ENCODE measurements at regions not wholly inside any gene's neighbourhood (a gene's known extent, or its start where the extent isn't known, plus 50 kb on each side); places are given as distances from the start of the nearest gene placed in this dataset.

GRCh38 chr2:12935796-12936195 lies 219.1 kb downstream of the TRIB2 start:
- H3K27ac ChIP-seq (ENCODE audit: low read length), result no peak overlapping the region
- intact Hi-C loops (cut with micrococcal nuclease; ENCODE audit: unreplicated experiment), result no loop called here
- CTCF ChIA-PET, result no interaction called here
- no peaks in the 10 kb centered on the region for H3K9me3 ChIP-seq (ENCODE audit: control insufficient read depth, insufficient read depth, low read depth, low read length)
- DNase-seq (ENCODE audit: low read depth, low spot score) (no peak), ATAC-seq (no peak)
- H3K27me3 ChIP-seq (ENCODE audit: control insufficient read depth, insufficient read depth, low read length), result no peaks in the 10 kb centered on the region
- BruUV-seq (replicated peaks), result no TSS peak
- POLR2A ChIA-PET, result no interaction called here
- H3K4me3 ChIP-seq (ENCODE audit: low read depth in 2 of 2, low read length in 2 of 2), result no peak overlapping the region
- TF ChIP-seq CTCF (IDR thresholded peaks at IDR 0.05) (no peak), SIN3A (IDR thresholded peaks at IDR 0.05; ENCODE audit: borderline replicate concordance, insufficient read depth, low read depth, low read length) (no peak), POLR2AphosphoS5 (IDR thresholded peaks at IDR 0.05; ENCODE audit: low read depth, low read length) (no peak), TCF7L2 (IDR thresholded peaks at IDR 0.05; ENCODE audit: low read depth, low read length) (no peak), REST (IDR thresholded peaks at IDR 0.05; ENCODE audit: insufficient read depth in 1 of 2, low read depth in 2 of 2, low read length in 1 of 2) (no peak)
- no peaks in the 10 kb centered on the region for H3K36me3 ChIP-seq (ENCODE audit: control insufficient read depth, insufficient read depth, low read length)
- in situ Hi-C loops (cut with HindIII; ENCODE audit: low pct_unique_long_range_greater_than_20kb, low sequenced_read_pairs), result no loop called here
- H3K4me1 ChIP-seq (ENCODE audit: control insufficient read depth, insufficient read depth, low read length), result no peaks in the 10 kb centered on the region

- Histone ChIP-seq H3K27ac (ENCODE audit: low read length) (no peak overlapping the region), H3K4me1 (ENCODE audit: control insufficient read depth, insufficient read depth, low read length) (no peaks in the 10 kb centered on the region), H3K4me3 (ENCODE audit: low read depth in 2 of 2, low read length in 2 of 2) (no peak overlapping the region), H3K9me3 (ENCODE audit: control insufficient read depth, insufficient read depth, low read depth, low read length) (no peaks in the 10 kb centered on the region), H3K36me3 (ENCODE audit: control insufficient read depth, insufficient read depth, low read length) (no peaks in the 10 kb centered on the region), H3K27me3 (ENCODE audit: control insufficient read depth, insufficient read depth, low read length) (no peaks in the 10 kb centered on the region)
- in situ Hi-C loops (cut with HindIII; ENCODE audit: low pct_unique_long_range_greater_than_20kb, low sequenced_read_pairs), result no loop called here
- intact Hi-C loops (cut with micrococcal nuclease; ENCODE audit: unreplicated experiment), result no loop called here
- ChIA-PET POLR2A (no interaction called here), CTCF (no interaction called here)
- ATAC-seq, result no peak
- no peak for DNase-seq (ENCODE audit: low read depth, low spot score)
- BruUV-seq (replicated peaks), result no TSS peak
- TF ChIP-seq CTCF (IDR thresholded peaks at IDR 0.05) (no peak), SIN3A (IDR thresholded peaks at IDR 0.05; ENCODE audit: borderline replicate concordance, insufficient read depth, low read depth, low read length) (no peak), TCF7L2 (IDR thresholded peaks at IDR 0.05; ENCODE audit: low read depth, low read length) (no peak), POLR2AphosphoS5 (IDR thresholded peaks at IDR 0.05; ENCODE audit: low read depth, low read length) (no peak), REST (IDR thresholded peaks at IDR 0.05; ENCODE audit: insufficient read depth in 1 of 2, low read depth in 2 of 2, low read length in 1 of 2) (no peak)
Measured at GRCh38 chr2:12941203-12941602, 224.5 kb downstream of the TRIB2 start.

All from Panc1 (cell line).